ENCODE measurements at regions not wholly inside any gene's neighbourhood (a gene's known extent, or its start where the extent isn't known, plus 50 kb on each side); places are given as distances from the start of the nearest gene placed in this dataset.

GRCh38 chr10:90276894-90277475 is 575.6 kb downstream of the KIF20B start:
- TF ChIP-seq TAF1 (conservative IDR thresholded peaks at IDR 0.05) (no peak), EGR1 (IDR thresholded peaks at IDR 0.05; ENCODE audit: low read depth in 2 of 2) (no peak), REST (IDR thresholded peaks at IDR 0.05) (no peak)
